ENCODE measurements at regions not wholly inside any gene's neighbourhood (a gene's known extent, or its start where the extent isn't known, plus 50 kb on each side); places are given as distances from the start of the nearest gene placed in this dataset.

DNA sequence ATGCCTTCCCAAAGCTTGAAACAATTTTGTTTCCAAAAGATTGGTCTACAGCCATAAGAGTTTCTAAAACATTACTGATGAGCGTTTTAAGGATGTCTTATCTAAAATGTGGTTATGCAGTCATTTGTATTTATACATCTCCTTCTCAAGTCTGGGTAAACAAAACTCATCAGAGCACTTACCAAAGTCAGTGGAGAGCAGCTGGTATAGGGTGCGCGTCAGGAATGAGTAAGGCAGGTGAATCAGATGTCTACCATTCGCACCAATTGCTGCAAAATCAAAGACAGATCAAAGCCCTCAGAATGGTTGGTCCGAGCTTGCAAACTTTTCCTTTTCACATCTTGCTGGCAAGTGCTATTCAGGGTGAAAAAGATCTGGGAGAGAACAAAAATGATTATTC, 65.6 kb upstream of the FAM171A1 start:
- TF ChIP-seq CTCF (conservative IDR thresholded peaks at IDR 0.05), result no peak
- no peak for TF ChIP-seq ZFX (IDR thresholded peaks at IDR 0.05)
